HG03060 (cell line): ENCODE measurements at regions not wholly inside any gene's neighbourhood (a gene's known extent, or its start where the extent isn't known, plus 50 kb on each side); places are given as distances from the start of the nearest gene placed in this dataset.

Experiments used
- ATAC-seq: cut with Tn5 transposase; IDR thresholded peaks from one replicate; pipeline ENCODE4 v1.9.1; 2021; ENCODE audit warnings: low read depth, moderate number of reproducible peaks; ENCODE audit not compliant: unreplicated experiment

GRCh38 chrX:69236641-69237040 is 71.4 kb upstream of the PJA1 start:
- no peak for ATAC-seq

- ATAC-seq: no peak
Observed at GRCh38 chrX:69234624-69235023, 69.4 kb upstream of the PJA1 start.

- ATAC-seq: no peak
Observed at GRCh38 chrX:69232945-69233344, 67.7 kb upstream of the PJA1 start.

- ATAC-seq: no peak
Observed at GRCh38 chrX:69231903-69232302, 66.7 kb upstream of the PJA1 start.

GRCh38 chrX:69229436-69229835 is 64.2 kb upstream of the PJA1 start:
- ATAC-seq: no peak

GRCh38 chrX:69228732-69229131 is 63.5 kb upstream of the PJA1 start:
- no peak for ATAC-seq

GRCh38 chrX:69226459-69227158 is 61.4 kb upstream of the PJA1 start:
- no peak for ATAC-seq

- no peak for ATAC-seq
Observed at GRCh38 chrX:69222103-69223090, 57.1 kb upstream of the PJA1 start.

- no peak for ATAC-seq
Observed at GRCh38 chrX:69221239-69222102, 56.2 kb upstream of the PJA1 start.

- ATAC-seq: no peak
Observed at GRCh38 chrX:69218407-69218997, 53.2 kb upstream of the PJA1 start.

GRCh38 chrX:69216911-69217310 is 51.7 kb upstream of the PJA1 start:
- ATAC-seq: no peak

- ATAC-seq: no peak
Observed at GRCh38 chrX:69216446-69216845, 51.2 kb upstream of the PJA1 start.

GRCh38 chrX:69215161-69215875 is 50.1 kb upstream of the PJA1 start:
- ATAC-seq: no peak
